Hematopoietic multipotent progenitor cell (in vitro differentiated cells): ENCODE measurements at regions not wholly inside any gene's neighbourhood (a gene's known extent, or its start where the extent isn't known, plus 50 kb on each side); places are given as distances from the start of the nearest gene placed in this dataset.
"Not testable (repeated sequence)": the region's sequence is repeated elsewhere in the genome, so short reads cannot be mapped to it uniquely, and the experiment has no call there.

Experiments
- DNase-seq, 3 donors: peaks; one replicate each; pipeline ENCODE4 v3.0.0-alpha.2; 2011 to 2015; ENCODE audit warnings: low read depth in 2 of 3, low spot score in 2 of 3

DNA sequence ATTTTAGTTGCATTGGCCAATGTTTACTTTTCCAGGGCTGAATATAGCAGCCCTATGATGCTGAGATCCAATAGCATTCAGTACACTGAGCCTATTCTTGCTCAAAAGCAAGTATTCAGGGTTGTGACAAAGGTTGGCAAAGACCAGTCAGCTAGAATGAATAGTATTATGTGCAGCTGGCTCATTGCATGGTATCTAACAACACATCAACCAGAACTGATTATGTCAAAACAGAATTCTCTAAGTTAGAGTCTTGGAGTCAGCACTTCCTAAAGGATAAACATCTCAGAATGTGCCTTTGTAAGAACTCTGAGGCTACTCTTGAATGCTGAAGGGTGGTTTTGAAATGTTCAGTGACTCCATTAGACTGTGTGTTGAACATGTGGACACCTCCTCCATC is 774.5 kb upstream of the RGMB start:
- DNase-seq = no peak

DNA sequence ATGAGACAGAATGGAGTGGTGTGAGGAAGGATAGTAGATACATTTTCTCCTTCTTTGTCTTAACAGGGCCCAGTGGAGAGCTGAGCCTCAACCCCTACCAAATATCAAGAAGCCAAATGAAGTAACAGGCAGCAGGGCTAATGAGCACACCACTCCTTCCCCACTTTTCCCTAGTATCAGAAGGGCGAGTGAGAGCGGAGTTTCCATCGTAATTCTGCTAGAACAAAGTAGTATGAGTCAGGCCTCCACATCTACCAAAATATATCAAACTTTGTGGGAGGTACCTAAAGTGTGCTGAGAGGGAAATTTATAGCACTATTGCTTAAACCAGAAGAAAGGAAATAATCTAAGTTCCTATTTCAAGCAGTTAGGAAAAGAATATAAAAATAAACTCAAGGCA is 769.0 kb upstream of the RGMB start:
- DNase-seq = no peak

DNA sequence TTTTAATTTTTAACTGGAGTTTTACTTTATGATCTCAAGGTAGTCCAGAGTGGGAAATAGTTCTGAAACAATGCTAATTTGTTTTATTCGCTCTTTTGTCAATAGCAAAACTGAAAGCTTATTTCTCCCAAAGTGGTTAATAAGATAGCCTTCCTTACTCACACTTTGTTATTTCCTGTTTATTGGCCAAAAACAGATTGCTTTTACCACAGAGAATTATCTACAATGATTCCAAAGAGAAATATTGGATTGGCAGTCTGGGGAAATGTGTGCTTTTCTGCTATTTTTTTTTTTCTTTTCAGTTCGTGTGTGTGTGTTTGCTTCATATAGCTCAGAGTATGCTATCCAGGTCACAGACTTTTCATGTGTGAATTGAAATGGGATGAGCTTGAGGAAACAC is 756.7 kb upstream of the RGMB start:
- no peak for DNase-seq

DNA sequence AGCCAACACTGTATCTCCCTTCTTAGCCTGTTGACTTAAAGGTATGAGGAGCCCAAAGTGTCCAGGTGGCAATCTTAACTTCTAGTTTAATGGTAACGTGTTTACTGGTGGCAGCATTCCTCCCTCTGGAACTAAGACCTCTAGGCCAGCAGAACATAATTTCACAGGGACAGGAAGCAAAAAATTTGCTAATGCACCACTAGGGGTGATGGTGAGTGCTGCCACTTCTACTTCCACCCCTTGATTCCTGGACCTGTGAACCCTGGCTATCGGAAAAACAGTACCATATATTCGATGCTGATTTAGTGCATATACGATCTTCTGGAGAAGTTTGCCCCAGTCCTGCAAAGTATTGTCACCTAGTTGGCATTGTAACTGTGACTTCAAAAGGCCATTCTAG is 743.2 kb upstream of the RGMB start:
- not testable (repeated sequence) for DNase-seq

DNA sequence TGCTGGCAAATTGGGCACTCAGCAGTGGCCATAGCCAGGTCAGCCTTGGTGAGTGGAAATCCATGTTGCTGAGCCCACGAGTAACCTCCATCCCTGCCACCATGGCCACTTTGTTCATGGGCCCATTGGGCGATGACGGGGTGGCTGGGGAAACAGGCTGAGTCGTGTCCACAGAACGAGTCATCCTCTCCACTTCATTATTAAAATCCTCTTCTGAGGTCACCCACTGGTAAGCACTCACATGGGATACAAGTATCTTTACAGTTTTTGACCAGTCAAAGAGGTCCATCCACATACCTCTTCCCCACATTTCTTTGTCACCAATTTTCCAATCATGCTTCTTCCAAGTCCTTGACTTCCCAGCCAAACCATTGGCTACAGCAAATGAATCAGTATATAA is 742.4 kb upstream of the RGMB start:
- DNase-seq = not testable (repeated sequence)

DNA sequence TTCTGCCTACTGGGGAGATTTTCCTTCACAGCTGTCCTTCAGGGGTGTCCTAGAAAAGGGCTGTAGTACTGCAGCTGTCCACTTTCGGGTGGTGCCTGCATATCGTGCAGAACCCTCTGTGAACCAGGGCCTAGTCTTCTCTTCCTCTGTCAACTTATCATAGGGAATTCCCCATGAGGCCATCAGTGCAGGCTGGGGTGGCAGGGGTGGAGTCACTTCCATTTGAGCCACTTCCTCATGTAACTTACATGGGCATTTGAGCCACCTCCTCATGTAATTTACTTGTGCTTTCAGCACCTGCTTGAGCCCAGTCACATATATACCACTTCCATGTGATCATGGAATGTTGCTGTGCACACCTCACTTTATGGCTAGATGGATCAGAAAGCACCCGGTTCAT is 742.0 kb upstream of the RGMB start:
- DNase-seq = no peak

DNA sequence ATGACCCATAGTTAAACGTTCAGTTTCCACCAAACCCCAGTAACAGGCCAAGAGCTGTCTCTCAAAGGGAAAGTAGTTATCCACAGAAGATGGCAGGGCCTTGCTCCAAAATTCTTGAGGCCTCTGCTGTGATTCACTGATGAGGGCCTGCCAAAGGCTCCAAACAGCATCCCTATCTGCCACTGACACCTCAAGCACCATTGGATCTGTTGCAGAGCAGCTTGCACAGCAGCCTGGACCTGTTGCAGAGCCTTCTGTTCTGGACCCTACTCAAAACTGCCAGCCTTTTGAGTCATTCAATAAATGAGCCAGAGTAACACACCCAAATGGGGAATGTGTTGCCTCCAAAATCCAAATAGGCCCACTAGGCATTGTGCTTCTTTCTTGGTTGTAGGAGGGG is 741.5 kb upstream of the RGMB start:
- DNase-seq = no peak

DNA sequence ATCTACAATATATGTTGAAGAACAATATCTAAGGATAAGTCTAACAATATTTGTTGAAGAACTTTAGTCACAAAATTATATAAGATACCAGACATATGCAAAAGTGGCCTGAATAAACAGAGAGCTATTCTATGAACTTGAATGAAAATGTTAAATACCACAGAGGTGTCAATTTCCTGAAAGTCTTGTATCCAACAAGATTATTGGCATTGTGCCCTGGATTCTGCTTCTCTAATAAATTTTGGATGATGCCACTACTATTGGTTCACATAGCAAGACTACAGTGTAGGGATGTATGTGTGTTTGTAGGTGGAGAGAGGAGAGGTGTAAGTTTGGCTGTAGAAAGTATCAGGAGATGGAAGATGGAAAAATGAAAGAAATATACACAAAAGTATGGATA is 731.8 kb upstream of the RGMB start:
- no peak for DNase-seq

DNA sequence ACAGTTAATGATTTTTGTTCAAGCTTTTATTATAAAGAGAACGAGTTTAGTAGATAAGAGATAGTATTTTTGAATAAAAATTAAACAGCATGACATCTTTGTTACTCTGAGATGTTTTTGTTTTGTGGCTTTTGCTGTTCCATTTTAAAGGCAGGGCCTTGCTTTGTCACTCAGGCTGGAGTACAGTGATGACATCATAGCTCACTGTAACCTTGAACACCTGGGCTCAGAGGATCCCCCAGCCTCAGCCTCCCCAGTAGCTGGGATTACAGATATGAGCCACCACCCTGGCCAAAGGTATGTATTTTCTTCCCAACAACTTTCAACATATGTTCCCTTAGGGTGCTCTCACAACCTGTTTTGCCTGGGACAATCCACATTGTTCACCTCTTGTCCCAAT is 730.9 kb upstream of the RGMB start:
- DNase-seq = no peak

DNA sequence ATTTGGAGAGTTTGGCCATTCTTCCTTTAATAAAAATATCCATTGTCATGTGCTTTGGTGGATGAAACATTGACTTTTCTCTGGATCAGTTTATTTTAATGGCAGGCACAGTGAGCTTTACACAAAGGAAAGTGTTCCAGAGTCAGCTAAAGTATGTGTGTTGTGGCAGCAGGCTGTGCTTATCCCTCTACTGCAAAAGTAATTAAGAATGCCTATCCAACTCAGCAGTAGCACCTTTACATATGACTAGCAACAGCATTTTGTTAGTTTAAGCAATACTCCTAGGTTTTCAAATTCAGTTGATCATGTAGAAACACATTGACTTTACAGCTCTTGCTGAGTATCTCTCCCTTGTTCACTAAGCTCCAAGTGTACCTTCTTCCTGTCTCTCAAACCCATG is 730.5 kb upstream of the RGMB start:
- DNase-seq = no peak

DNA sequence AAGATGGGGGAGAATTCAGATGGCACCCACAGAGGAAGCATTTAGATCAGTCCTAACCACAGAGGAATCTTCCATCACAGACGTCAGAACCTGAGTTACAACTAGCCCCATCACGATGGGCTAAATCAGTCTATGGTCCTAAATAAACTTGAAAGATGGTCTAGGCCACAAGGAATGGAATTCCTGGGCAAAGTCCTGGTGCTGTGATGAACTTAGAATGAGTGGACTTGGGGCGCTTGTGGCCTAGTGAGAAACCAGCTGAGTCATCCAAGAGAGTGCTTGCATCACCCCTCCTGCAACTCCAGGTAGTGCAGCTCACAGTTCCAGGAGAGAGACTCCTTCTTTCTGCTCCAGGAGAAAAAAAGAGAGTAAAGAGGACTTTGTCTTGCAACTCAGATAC is 722.9 kb upstream of the RGMB start:
- DNase-seq = no peak

DNA sequence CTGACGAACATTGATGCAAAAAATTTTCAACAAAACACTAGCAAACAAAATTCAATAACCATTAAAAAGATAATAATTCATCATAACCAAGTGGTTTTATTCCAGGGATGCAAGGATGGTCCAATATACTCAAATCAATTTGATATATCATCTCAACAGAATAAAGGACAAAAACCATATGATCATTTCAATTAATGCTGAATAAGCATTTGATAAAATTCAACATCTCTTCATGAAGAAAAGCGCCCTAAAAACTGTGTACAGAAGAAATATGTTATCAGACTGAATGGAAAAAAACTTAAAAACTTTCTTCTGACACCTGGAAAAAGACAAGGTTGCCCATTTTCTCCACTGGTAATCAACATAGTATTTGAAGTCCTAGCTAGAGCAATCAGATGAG is 720.3 kb upstream of the RGMB start:
- DNase-seq = no peak

DNA sequence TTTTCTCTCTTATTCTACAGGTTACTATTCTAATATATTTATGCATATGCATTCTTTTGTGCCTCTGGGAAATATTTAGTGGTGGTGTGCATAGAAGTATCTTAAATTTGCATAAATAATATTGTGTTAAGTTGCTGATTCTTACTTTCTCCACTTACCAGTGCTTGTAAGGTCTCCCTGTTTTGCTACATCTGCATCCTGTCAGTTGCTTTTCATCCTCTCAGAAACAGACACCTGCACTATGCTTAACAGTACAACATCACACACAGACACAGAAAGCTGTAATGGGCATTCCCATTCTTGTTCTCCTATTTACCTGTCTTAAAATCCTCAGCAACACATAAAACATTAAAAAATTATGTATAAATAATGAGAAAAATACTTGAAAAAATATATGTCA is 713.3 kb upstream of the RGMB start:
- no peak for DNase-seq

DNA sequence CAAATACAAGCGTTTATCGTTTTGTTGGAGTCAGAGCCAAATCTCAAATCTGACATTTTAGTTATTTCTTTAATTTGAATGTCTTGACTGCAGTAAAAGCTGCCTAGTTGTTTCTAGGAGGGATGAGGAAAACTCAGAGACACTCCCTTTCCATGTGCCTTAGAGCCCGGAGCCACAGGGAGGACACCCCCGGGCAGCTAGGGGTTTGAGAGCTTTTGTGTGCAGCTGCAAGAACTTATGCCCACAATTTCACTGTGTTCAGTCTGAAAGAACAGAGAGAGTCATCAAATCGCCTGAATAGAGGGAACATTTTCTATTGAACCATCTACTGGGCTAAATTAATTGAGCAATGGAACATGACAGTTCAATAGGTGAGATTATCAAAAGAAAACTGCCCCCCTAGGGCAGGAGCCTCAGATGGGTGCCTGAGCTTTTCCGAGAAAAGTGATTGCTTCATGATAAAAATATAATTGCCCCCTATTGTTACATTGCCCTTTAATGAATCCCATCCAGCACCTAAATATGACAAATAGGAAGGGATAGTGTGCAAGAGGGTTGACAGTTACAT is 709.3 kb upstream of the RGMB start:
- DNase-seq = no peak

DNA sequence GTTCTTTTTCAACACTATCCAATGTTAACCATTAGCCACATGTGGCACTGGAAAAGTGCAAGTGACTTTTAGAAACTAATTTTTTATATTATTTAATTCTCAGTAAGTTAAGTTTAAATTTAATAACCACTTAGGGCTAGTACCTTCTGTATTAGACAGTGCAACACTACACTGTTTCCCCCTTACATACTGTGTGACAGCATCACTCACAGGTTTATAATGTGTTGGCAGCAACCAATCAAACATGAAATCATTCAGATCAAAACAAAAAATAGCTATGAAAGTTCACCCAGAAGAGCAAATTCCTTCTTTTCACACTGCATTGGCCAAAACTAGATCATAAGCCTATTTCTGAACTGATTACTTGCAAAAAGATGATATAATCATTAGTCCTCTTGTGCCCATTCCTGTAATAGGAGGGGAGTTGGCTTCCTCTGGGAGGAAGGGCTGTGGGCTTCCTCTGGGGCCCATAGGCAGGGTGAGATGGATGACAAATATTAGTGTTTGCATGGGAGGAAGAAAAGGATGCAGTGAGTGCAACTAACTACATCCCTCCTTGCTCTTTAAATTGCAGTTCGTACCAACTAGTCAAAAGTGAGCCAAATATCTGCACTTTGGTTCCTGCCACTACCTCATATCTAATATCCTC is 708.1 kb upstream of the RGMB start:
- DNase-seq = no peak

DNA sequence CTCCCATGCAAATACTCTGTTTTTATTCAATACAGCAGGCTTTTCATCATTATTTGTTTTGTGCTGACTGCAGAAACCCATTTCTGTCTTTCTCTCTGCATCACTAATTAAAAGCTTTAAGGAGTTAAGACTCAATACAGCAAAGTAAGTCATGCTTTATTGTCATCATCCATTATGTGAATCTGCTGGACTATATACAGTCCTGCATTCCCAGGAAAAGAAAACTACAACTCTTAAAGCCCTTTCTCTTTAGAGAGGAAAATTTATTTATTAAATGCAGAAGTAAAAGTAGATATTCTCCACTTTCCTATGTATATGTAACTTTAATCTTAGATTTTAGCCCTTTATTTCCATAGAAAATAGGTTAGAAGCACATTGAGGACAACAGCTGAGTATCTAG is 706.6 kb upstream of the RGMB start:
- DNase-seq = no peak

DNA sequence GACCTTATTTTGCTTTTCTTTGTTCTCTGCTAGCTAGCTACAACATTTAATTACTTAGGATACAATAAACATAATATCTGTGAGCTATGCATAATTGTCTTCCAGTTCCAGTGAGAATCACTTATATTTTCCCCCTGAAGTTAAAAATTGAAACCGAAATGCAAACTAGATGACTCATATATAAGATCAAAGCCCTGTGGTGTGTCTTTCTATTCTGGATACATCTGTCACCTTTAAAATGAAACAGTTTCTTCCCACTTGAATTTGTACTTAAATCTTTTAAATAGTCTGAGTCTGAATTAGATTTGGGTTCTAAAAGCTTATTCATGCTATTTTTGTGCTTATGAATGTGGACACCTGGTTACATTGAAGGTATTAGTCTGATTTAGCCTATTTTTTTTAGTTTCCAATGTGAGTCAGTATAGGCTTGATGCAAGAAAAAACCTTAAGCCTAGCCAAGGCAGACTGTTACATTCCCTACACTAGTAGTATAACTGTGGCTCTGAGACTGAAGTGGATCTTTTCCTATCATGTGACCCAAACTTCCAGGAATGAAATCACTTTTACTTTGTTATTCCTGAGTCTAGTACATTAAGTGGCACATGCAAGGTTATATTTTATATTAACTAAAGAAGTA is 703.5 kb upstream of the RGMB start:
- no peak for DNase-seq

DNA sequence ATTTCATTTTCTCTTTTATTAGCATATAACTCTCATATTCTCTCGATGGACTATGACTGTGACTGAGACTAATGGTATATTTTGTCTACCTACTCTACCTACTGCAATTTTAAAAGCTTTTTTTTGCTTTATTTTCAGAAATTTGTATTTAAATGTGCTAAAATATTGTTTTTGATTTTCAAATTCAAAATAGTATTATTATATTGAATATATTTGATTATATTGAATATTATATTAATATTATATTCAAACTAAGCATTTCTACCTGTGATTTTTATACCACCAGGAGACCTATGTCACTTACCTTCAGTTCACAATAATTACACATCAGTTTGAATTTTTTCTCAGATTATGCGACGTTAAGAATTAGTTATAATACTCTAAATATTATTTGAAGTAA is 700.5 kb upstream of the RGMB start:
- no peak for DNase-seq

DNA sequence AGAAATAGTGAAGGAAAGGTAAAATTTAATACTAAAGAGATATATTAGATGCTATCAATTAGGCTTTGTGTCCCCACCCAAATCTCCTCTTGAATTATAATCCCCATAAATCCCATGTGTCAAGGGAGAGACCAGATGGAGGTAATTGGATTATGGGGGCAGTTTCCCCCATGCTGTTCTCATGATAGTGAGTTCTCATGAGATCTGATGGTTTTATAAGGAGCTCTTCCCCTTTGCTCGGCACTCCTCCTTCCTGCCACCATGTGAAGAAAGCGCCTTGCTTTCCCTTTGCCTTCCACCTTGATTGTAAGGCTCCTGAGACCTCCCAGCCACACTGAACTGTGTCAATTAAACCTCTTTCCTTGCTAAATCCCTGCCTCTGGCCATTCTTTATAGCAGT is 697.0 kb upstream of the RGMB start:
- DNase-seq = no peak

DNA sequence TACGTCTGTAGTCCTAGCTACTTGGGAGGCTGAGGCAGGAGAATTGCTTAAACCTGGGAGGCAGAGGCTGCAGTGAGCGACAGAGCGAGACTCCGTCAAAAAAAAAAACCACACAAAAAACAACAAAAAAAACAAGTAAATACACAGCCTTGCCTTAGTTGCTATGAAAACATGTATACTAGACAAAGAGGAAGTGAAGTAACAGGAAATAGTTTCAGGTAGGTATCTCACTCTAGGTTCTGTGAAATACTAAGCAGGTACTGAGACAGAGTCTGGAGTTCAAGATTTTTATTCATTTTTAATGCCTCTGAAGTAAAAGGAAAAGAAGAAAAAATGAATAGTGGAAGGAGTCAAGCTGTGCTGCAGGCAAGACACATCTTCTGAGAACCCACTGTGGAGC is 687.9 kb upstream of the RGMB start:
- no peak for DNase-seq

DNA sequence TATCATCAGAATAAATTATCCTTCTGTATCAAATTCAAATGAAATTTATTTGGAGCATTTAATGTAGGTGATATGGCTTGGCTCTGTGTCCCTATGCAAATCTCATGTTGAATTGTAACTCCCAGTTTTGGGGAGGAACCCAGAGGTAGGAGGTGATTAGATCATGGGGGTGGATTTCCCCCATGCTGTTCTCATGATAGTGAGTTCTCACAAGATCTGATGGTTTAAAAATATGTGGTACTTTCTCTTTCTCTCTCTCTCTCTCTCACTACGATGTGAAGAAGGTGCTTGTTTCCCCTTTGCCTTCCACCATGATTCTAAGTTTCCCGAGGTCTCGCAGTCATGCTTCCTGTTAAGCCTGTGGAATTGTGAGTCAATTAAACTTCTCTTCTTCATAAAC is 678.4 kb upstream of the RGMB start:
- no peak for DNase-seq

DNA sequence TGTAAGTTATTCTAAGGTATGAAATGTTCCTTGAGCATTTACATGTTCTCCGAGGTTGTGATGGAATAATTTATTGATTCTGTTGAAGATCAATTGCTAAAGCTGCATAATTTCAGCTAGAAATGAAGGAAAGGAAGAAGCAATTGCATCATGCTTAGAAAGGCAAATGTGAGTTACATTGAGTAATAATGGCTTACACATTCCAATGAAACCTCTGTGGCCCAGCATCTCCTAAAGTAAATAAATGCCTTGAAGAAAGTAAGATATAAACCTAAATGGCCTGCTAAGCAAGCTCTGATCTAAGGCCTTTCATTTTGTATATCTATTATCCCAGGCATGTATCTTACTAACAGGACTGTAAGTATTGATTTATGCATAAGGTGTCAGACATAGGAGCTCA is 677.3 kb upstream of the RGMB start:
- DNase-seq = no peak
